ENCODE measurements at regions not wholly inside any gene's neighbourhood (a gene's known extent, or its start where the extent isn't known, plus 50 kb on each side); places are given as distances from the start of the nearest gene placed in this dataset.

- TF ChIP-seq CTCF (IDR thresholded peaks at IDR 0.05) (no peak), ZFX (IDR thresholded peaks at IDR 0.05; ENCODE audit: borderline replicate concordance) (no peak)
- no peak overlapping the region for H3K27ac ChIP-seq
Measured at GRCh38 chr6:6905961-6906518, 201.7 kb upstream of the RREB1 start.

DNA sequence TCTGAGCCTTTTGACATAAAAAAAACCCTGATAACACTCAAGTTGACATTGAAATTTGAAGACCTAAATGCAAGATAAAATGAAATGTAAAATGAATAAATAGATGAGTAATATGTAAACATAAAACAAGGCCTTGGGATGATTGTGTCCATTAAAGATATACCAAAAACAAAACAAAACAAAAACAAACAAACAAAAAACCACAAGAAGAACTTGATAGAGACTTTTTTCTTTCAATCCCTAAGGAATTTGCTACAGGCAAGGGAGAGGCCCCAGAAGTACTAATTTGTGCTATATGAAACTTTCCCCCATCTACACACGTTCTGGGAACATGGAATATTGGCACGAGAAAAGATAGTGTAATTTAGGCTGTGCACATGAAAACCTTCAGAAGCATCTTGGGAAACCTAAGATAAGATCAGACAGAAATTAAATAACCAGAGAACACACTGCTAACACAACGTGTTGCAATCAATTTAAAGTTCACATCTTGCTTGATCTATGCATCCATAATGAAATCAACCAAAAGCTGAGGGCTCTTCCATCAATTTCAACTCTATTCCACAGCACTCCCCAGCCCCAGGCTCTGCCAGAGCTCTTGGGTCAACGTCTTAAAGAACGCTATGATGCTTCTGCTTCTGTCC lies 201.1 kb upstream of the RREB1 start:
- TF ChIP-seq ZFX (IDR thresholded peaks at IDR 0.05; ENCODE audit: borderline replicate concordance) (no peak), CTCF (IDR thresholded peaks at IDR 0.05) (no peak)
- no peak overlapping the region for H3K27ac ChIP-seq

GRCh38 chr6:6907286-6907685 lies 200.5 kb upstream of the RREB1 start:
- TF ChIP-seq CTCF (IDR thresholded peaks at IDR 0.05) (no peak), ZFX (IDR thresholded peaks at IDR 0.05; ENCODE audit: borderline replicate concordance) (no peak)
- H3K27ac ChIP-seq = no peak overlapping the region

- TF ChIP-seq ZFX (IDR thresholded peaks at IDR 0.05; ENCODE audit: borderline replicate concordance) (no peak), CTCF (IDR thresholded peaks at IDR 0.05) (no peak)
- no peak overlapping the region for H3K27ac ChIP-seq
Measured at GRCh38 chr6:6908121-6908520, 199.6 kb upstream of the RREB1 start.

- TF ChIP-seq ZFX (IDR thresholded peaks at IDR 0.05; ENCODE audit: borderline replicate concordance) = no peak
- no peak for TF ChIP-seq CTCF (IDR thresholded peaks at IDR 0.05)
- no peak overlapping the region for H3K27ac ChIP-seq
Measured at GRCh38 chr6:6909111-6909510, 198.7 kb upstream of the RREB1 start.

DNA sequence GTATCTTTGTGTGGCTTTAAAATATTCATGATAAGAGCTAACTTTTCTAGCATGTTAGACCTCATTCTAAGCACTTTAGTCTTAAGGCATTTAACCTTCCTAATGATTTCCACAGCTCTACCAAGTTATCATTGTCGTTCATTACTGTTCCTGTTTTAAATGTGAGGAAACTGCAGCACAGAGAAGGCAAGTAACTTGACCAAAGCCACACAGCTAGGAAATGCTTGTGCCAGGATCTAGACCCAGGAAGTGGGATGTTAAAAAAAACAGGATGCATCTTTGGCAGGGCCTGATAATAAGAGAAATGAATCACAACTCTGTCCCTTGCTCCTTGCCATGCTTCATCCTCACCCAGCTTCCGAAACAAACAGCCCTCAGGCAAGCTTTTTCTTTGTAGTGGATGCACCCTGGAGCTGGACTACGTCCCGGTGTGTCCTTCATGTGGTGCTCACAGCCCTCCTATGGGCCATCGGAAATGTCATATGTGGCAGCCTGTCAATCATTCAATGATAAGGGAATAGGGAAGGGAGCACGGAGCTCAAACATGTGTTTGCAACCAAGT lies 196.9 kb upstream of the RREB1 start:
- TF ChIP-seq CTCF (IDR thresholded peaks at IDR 0.05) (no peak), ZFX (IDR thresholded peaks at IDR 0.05; ENCODE audit: borderline replicate concordance) (no peak)
- no peak overlapping the region for H3K27ac ChIP-seq

DNA sequence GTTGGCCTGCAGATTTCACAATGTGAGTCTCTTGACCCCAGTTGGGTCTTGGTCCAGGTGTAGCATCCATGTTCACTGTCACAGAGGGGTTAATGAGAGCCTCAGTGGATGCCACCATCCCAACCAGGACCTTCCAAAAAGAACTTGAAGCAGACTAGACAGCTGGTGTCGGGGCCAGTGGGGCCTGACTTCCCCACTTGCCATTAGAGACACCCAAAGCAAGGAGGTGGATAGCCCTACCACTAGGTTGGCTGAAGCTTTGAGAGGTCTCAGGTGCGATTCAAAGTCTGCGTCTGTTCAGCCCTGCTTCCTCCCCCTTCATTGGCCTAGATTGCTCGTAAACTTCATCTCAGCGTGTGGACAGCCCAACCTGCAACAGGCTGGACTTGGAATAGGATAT lies 196.4 kb upstream of the RREB1 start:
- H3K27ac ChIP-seq = no peak overlapping the region
- TF ChIP-seq CTCF (IDR thresholded peaks at IDR 0.05) (no peak), ZFX (IDR thresholded peaks at IDR 0.05; ENCODE audit: borderline replicate concordance) (no peak)

All from 22Rv1 (cell line).